Right lobe of liver (tissue), 6 donors: ENCODE measurements at regions not wholly inside any gene's neighbourhood (a gene's known extent, or its start where the extent isn't known, plus 50 kb on each side); places are given as distances from the start of the nearest gene placed in this dataset.
A peak's percentile ranks its signal among the peaks of the same experiment; 100 is the strongest.

Experiments used
- ATAC-seq, 4 donors: fragments of 200-7000 bp; cut with Tn5 transposase; one replicate each; pipeline ENCODE4 v1.9.1; 2020; ENCODE audit warnings: mild to moderate bottlenecking in 4 of 4, moderate library complexity in 4 of 4
- DNase-seq, 3 donors: peaks; one replicate each; pipeline ENCODE4 v3.0.0-alpha.2; 2020
- H3K27ac ChIP-seq, 3 donors: fragments of 200-600 bp; one replicate each; pipeline ENCODE4 v1.8.0; 2022
- H3K27me3 ChIP-seq, 2 donors: fragments of 200-600 bp; one replicate each; pipeline ENCODE4 v1.8.0; 2022
- H3K36me3 ChIP-seq, 4 donors: fragments of 200-600 bp; sonication (generic) in 1 of 4; one replicate each; pipeline versions ENCODE4 v1.5.1 to v1.8.0; 2017 to 2022; ENCODE audit warnings: control low read depth in 1 of 4
- H3K4me1 ChIP-seq, 4 donors: fragments of 200-600 bp; sonication (generic) in 1 of 4; one replicate each; pipeline versions ENCODE4 v1.5.1 to v1.8.0; 2017 to 2022; ENCODE audit warnings: control low read depth in 1 of 4
- H3K4me3 ChIP-seq, 3 donors: fragments of 200-600 bp; one replicate each; pipeline ENCODE4 v1.8.0; 2022
- H3K9me3 ChIP-seq, 4 donors: fragments of 200-600 bp; sonication (generic) in 1 of 4; one replicate each; pipeline versions ENCODE4 v1.5.1 to v1.8.0; 2017 to 2022; ENCODE audit warnings: control low read depth in 1 of 4
- POLR2A ChIP-seq: fragments of 450-650 bp; IDR thresholded peaks from one replicate; pipeline ENCODE4 v1.6.1; 2017; ENCODE audit warnings: antibody characterized with exemption, mild to moderate bottlenecking
- WGBS: methylation state at CpG from one replicate; pipeline ENCODE4 v1.1.6; 2018; ENCODE audit warnings: low coverage, low lambda C conversion rate; ENCODE audit not compliant: insufficient coverage; ENCODE audit errors: missing lambda C conversion rate; 5-methylcytosine and 5-hydroxymethylcytosine counted together
- intact Hi-C, 2 donors: fragments of 100-400 bp; cut with DNase I; formaldehyde crosslinking; loops; one replicate each; pipeline versions ENCODE4 v1.11.2 to v1.14.1; 2022
- TF ChIP-seq, protein P1 (sequence below), 4 donors: fragments of 200-600 bp in 3 of 4; fragments of 450-650 bp in 1 of 4; IDR thresholded peaks; one replicate each; pipeline versions ENCODE4 v1.5.1 to v1.8.0; 2016 to 2022; ENCODE audit warnings: antibody characterized with exemption in 4 of 4, mild to moderate bottlenecking in 2 of 4
- donor health status: DM: no; HTN: yes; CAD: no.
- donor health status: DM: no; HTN: no; CAD: no.
- donor health status: DM: no; HTN: no; CAD: no.
- donor health status: DM: no; HTN: yes; CAD: no.
- donor health status: DM: no; HTN: yes; CAD: no.

DNA sequence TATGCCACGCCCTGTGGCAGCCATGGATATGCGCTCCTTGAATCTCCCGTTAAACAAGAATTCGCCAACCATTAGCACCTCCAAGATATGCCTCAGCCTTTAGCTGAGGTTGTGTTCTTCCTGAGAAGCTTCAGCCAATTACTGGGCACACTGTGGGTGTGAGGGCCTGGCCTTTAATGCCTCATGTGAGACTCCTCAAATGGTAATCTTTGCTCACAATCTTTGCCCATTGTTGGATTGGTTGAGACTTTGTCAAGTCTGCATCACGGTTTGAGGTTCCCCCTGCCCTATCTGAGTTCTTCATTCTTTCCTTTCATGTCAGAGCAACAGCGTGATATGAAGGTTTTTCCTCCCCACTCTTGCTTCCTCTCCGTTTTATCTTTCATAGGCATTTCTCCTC is 108.1 kb upstream of the CCDC54 start:
- Histone ChIP-seq H3K9me3 (no peaks in the 10 kb centered on the region), H3K27ac (no peak overlapping the region), H3K4me3 (no peak overlapping the region), H3K4me1 (no peaks in the 10 kb centered on the region), H3K27me3 (no peaks in the 10 kb centered on the region), H3K36me3 (no peaks in the 10 kb centered on the region)
- TF ChIP-seq POLR2A, result no peak
- TF ChIP-seq, protein P1, sequence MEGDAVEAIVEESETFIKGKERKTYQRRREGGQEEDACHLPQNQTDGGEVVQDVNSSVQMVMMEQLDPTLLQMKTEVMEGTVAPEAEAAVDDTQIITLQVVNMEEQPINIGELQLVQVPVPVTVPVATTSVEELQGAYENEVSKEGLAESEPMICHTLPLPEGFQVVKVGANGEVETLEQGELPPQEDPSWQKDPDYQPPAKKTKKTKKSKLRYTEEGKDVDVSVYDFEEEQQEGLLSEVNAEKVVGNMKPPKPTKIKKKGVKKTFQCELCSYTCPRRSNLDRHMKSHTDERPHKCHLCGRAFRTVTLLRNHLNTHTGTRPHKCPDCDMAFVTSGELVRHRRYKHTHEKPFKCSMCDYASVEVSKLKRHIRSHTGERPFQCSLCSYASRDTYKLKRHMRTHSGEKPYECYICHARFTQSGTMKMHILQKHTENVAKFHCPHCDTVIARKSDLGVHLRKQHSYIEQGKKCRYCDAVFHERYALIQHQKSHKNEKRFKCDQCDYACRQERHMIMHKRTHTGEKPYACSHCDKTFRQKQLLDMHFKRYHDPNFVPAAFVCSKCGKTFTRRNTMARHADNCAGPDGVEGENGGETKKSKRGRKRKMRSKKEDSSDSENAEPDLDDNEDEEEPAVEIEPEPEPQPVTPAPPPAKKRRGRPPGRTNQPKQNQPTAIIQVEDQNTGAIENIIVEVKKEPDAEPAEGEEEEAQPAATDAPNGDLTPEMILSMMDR (IDR thresholded peaks at IDR 0.05), result no peak
- no peak for DNase-seq
- no peak for ATAC-seq
- 65% methylated on average over 6 of the region's 7 CpGs for WGBS
- intact Hi-C loops, result no loop called here

DNA sequence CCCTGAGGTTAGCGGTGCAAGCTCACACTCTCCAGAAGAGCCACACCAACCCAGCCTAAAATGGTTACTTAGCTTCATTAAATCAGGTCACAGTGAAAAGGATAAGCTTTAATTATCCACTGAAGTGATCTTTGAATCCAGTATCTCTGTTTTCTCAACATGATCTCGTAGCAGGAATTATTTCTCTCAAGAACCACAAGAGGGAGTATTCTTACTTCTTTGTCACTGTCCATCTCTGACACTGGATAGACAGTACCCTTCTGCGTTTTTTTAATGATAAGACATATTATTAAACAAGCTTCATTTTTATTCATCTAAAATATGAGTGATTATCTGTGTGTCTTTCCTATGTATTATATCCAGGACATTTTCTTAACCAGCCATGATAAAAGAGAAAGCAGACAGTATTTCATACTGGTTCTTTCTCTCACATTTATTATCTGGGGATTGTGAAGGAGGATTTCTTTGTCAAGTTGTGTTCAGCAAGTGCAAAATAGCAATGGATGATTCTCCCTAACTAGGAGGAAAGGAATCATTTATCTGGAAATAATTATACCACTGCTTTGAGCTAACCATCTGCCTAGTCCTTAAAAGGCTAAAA is 105.4 kb upstream of the CCDC54 start:
- ATAC-seq (peak; percentile 78 to 89 (median 80)), DNase-seq (no peak)
- TF ChIP-seq, protein P1 (IDR thresholded peaks at IDR 0.05), result peak; percentile 60 to 68 (median 64)
- TF ChIP-seq POLR2A, result no peak
- Histone ChIP-seq H3K27me3 (no peaks in the 10 kb centered on the region), H3K4me1 (no peaks in the 10 kb centered on the region), H3K4me3 (no peak overlapping the region), H3K36me3 (no peaks in the 10 kb centered on the region), H3K27ac (no peak overlapping the region), H3K9me3 (no peaks in the 10 kb centered on the region)
- intact Hi-C loops, result no loop called here
- 3% methylated on average over 3 of the region's 3 CpGs for WGBS

DNA sequence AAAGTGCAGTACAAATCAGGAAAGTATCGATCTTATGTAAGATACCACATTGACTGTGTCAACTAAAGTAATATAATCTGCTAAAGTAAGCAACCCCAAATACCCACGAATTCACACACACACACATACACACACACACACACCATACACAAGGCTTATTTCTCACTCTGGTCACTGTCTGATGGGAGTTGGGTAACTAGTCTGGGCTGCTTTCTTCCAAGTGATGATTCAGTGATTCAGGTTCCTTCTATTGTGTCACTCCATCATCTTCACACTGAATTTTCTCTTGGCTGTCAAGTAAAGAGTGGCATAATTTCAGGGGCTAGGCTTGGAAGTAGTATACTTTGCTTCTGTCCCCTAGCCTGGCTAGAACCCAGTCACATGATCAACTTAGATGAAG is 104.8 kb upstream of the CCDC54 start:
- intact Hi-C loops, result no loop called here
- no peak for ATAC-seq
- Histone ChIP-seq H3K27ac (no peak overlapping the region), H3K27me3 (no peaks in the 10 kb centered on the region), H3K4me1 (no peaks in the 10 kb centered on the region), H3K9me3 (no peaks in the 10 kb centered on the region), H3K36me3 (no peaks in the 10 kb centered on the region), H3K4me3 (no peak overlapping the region)
- WGBS, result 51% methylated on average over 2 of the region's 2 CpGs
- no peak for DNase-seq
- TF ChIP-seq, protein P1 (IDR thresholded peaks at IDR 0.05), result no peak
- TF ChIP-seq POLR2A, result no peak

DNA sequence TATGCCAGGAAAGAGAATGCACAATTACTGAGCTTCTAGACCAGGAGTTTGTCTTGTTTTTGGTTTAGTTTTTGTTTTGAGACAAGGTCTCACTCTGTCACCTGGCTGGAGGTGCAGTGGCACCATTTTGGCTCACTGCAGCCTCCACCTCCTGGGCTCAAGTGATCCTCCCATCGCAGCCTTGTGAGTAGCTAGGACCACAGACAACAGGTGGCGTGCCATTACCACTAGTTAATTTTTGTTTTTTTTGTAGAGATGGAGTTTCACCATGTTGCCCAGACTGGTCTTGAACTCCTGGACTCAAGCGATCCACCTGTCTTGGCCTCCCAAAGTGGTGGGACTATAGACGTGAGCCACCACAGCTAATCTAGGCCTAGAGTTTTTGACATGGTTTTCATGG is 104.4 kb upstream of the CCDC54 start:
- 81% methylated on average over 4 of the region's 4 CpGs for WGBS
- Histone ChIP-seq H3K36me3 (no peaks in the 10 kb centered on the region), H3K27me3 (no peaks in the 10 kb centered on the region), H3K27ac (no peak overlapping the region), H3K9me3 (no peaks in the 10 kb centered on the region), H3K4me3 (no peak overlapping the region), H3K4me1 (no peaks in the 10 kb centered on the region)
- ATAC-seq, result no peak
- no peak for TF ChIP-seq POLR2A
- TF ChIP-seq, protein P1 (IDR thresholded peaks at IDR 0.05), result no peak
- intact Hi-C loops, result no loop called here
- DNase-seq, result no peak

DNA sequence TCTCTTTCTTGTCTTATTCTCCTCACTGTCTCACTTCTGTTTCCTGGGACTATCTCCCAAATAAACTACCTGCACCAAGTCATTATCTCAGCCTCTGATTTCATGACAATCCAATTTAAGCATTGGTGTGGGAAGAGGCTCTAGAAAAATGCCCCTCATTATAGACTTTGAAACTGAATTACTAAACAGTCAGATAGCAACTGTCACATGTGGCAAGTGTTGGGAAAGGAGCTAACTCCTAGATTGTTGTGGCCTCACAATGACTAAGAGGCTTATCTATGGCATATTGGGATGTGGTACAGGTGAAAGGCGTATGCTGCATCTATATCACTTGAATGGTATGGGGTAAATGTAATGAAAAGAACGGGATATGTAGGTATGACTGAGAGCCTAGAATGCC is 103.5 kb upstream of the CCDC54 start:
- WGBS, result 63% methylated on average over 2 of the region's 2 CpGs

More for the DNA sequence above, 103.5 kb upstream of the CCDC54 start:
- H3K27ac ChIP-seq, result no peak overlapping the region
- TF ChIP-seq, protein P1 (IDR thresholded peaks at IDR 0.05), result no peak
- no peak for TF ChIP-seq POLR2A
- H3K4me3 ChIP-seq, result no peak overlapping the region
- no peaks in the 10 kb centered on the region for H3K4me1 ChIP-seq
- no peaks in the 10 kb centered on the region for H3K9me3 ChIP-seq
- ATAC-seq, result no peak
- no peaks in the 10 kb centered on the region for H3K27me3 ChIP-seq
- intact Hi-C loops, result no loop called here
- no peak for DNase-seq
- no peaks in the 10 kb centered on the region for H3K36me3 ChIP-seq
